GM06990 (cell line): ENCODE measurements at regions not wholly inside any gene's neighbourhood (a gene's known extent, or its start where the extent isn't known, plus 50 kb on each side); places are given as distances from the start of the nearest gene placed in this dataset.
"Not testable (repeated sequence)": the region's sequence is repeated elsewhere in the genome, so short reads cannot be mapped to it uniquely, and the experiment has no call there.

Experiments
- DNase-seq: peaks from one replicate; pipeline ENCODE4 v3.0.0-alpha.2; 2011; ENCODE audit not compliant: insufficient read length; ENCODE audit errors: extremely low read depth
- H3K27me3 ChIP-seq: replicated peaks from 2 replicates; pipeline ENCODE4 v1.6.0; 2011; ENCODE audit warnings: low read length; ENCODE audit not compliant: control insufficient read depth, insufficient read depth
- H3K36me3 ChIP-seq: 2 replicates; pipeline ENCODE4 v1.5.1; 2011; ENCODE audit warnings: low read length; ENCODE audit not compliant: control insufficient read depth, insufficient read depth
- H3K4me3 ChIP-seq: replicated peaks from 2 replicates; pipeline ENCODE4 v1.5.1; 2011; ENCODE audit warnings: low read depth, mild to moderate bottlenecking, control low read depth, low read length
- TF ChIP-seq, protein P1 (sequence below): IDR thresholded peaks from 2 replicates; pipeline ENCODE4 v1.5.1; 2011; ENCODE audit warnings: low read length, control low read depth, mild to moderate bottlenecking, inconsistent platforms; ENCODE audit not compliant: insufficient read depth, poor library complexity, severe bottlenecking

DNA sequence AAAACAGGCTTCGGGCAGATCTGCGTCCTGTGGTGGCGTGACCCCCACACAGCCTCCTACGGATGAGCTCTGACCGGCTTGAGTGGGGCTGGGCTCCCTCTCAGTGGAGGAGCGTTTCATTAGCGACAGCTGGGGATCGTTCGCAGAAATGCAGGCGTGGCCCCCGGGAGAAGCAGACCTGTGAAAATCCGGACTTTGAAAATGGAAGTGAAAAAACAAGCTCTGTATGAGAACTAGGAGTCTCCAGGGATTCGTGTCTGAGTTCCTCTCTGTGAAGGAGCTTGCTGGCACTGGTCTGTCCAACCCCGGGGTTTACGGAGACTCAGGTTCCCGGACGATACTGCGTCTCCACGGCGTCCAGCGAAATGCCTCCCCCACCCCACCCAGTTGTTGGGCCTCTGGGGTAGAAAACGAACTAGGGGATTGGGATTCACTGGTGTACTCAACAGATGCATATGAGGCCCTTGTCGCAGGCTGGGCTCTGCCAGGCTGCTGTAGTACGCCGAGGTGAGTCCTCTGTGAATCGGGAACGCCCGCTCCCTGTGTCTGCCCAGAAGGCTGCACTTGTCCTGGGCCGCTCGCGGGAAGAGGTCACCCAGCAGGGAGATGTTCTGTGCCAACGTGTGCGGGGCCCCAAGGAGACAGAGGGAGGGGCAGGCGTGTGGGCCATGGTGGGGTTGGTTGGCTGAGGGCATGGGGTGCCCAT is 119.7 kb upstream of the ZNF469 start:
- not testable (repeated sequence) for H3K27me3 ChIP-seq, H3K4me3 ChIP-seq, DNase-seq, H3K36me3 ChIP-seq

DNA sequence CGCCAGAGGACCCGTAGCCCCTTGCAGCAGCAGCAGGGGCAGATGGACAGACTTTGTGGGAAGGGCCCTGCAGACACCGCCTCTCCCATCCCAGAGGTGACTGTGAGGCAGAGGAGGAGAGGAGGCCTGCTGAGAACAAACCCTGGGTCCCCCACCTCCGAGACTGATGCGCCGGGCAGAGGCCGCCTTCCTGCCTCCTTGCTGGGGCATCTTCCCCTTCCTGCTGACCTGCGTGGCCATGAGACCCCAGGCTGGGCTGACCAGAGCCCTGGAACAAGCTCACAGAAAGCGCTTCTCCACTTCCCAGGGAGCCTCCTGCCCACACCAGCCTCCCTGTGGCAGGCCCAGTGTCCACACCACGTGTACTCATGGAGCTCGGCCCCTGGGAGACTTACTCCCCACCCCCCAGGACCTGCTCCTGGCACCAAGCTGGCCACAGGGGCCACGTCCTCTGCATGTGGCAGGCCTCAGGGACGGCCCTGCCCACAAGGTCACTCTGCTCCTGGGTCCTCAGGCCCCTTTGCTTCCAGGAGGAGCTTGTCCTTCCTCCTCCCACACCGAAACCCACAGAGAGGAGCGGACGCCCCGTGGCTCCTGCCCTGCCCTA is 119.0 kb upstream of the ZNF469 start:
- H3K4me3 ChIP-seq, H3K36me3 ChIP-seq, DNase-seq, H3K27me3 ChIP-seq: not testable (repeated sequence)

DNA sequence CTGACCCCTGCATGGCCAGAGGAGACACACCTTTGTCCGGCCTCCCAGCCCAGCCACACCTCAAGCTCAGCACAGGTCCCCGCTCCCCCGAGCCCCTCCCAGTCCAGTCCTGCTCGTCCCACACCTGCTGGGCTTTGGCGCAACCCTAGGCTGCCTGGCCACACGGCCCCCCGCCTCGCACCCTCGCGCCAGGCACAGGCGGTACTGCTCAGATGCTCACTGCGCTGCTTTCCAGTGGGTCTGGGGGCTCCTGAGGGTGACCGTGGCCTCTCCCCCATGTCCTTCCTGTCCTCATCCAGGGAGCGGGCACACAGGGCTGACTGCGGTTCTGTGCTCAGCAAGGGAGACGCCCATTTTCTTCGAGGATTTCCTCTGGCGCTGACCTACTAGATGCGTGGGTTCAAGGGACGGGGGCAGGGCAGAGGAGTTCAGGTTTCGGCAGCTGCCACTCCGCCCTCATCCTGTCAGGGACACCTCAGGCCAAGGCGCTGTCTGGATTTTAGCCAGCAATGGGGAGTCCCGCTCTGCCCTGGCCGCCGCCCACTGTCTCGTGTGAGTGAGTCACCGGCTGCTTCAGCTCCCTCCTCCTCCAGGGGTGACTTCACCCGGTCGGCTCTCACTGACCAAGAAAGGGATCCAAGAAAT is 118.0 kb upstream of the ZNF469 start:
- Histone ChIP-seq H3K27me3 (no peaks in the 10 kb centered on the region), H3K36me3 (no peaks in the 10 kb centered on the region), H3K4me3 (no peak overlapping the region)
- TF ChIP-seq, protein P1, sequence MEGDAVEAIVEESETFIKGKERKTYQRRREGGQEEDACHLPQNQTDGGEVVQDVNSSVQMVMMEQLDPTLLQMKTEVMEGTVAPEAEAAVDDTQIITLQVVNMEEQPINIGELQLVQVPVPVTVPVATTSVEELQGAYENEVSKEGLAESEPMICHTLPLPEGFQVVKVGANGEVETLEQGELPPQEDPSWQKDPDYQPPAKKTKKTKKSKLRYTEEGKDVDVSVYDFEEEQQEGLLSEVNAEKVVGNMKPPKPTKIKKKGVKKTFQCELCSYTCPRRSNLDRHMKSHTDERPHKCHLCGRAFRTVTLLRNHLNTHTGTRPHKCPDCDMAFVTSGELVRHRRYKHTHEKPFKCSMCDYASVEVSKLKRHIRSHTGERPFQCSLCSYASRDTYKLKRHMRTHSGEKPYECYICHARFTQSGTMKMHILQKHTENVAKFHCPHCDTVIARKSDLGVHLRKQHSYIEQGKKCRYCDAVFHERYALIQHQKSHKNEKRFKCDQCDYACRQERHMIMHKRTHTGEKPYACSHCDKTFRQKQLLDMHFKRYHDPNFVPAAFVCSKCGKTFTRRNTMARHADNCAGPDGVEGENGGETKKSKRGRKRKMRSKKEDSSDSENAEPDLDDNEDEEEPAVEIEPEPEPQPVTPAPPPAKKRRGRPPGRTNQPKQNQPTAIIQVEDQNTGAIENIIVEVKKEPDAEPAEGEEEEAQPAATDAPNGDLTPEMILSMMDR = no peak
- peak; percentile 35 for DNase-seq

DNA sequence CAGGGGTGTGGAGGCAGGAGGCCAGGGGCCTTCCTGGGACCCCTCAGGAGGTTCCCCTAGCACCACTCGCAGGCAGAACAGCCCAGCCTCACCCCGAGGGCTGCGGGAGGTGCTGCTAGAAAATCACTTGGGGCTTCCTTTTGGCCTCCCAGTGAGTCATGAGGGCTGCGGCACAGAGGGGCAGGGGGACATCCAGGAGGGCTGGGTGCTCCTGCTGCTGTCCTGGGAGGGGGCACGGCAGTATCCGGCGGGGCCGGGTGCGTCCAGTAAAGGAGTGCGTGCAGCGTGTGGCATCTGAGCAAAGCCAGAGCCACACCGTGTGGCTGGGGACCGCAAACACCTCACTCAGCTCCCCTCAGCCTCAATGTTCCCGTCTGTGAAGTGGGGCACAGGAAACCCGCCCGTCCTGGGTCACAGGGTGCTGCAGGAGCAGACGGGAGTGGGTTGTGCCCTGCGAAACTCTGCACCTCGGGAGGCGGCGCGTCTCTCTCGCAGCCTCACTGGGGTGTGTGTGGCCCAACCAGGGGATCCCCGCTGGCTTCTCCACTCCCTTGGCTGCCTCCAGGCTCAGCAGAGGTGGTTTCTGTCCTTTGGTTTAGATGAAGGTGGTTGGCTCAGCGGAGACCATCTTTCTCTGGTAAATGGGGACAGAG is 117.3 kb upstream of the ZNF469 start:
- DNase-seq = peak; percentile 20
- H3K36me3 ChIP-seq, H3K4me3 ChIP-seq, H3K27me3 ChIP-seq: not testable (repeated sequence)

DNA sequence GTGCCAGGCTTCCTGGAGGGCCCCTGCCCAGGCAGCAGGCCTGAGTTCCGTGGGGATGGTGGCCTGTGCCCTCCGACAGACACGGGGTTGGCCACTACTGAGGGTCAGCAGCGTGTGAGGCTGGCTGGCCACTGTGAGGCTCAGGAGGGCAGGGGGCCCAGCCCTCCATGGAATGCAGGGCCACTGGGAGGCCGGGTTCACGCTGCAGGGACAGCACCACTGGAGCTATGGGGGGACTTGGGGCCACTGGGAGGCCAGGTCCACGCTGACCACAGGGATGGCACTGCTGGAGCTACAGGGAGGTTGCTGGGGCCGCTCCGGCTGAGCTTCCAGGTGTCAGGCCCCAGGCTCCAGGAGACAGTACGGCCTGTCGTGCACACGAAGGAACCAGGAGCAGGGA is 116.7 kb upstream of the ZNF469 start:
- not testable (repeated sequence) for DNase-seq, H3K36me3 ChIP-seq, H3K27me3 ChIP-seq, H3K4me3 ChIP-seq

DNA sequence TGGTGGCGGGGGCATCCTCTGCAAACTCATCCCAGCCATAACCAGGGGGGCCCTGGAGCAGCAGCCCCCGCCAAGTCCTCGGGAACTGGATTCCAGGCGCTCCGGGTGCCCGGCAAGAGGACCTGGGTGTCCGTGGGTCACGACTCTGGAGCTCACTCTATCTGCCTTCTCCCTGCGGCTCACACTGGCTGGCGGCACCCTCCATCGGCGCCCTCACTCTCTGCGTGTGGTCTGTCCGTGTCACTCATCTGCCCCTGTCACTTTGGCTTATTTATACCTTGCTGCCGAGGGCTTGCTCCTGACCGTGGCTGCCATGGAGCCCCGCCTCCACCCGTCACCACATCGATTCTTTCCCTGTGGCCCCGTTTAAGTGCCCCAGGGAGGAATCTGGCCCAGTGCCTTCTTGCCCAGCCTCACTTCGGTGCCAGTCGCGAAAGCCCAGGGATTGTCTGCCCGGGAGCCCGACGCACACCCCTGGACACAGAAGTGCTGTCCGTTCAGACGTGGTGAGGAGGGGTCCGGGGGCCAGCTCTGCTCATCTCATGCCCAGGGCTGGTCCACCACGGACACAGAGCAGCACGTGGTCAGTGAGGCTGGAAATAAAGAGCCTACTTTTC is 115.7 kb upstream of the ZNF469 start:
- DNase-seq, H3K36me3 ChIP-seq, H3K4me3 ChIP-seq, H3K27me3 ChIP-seq: not testable (repeated sequence)

DNA sequence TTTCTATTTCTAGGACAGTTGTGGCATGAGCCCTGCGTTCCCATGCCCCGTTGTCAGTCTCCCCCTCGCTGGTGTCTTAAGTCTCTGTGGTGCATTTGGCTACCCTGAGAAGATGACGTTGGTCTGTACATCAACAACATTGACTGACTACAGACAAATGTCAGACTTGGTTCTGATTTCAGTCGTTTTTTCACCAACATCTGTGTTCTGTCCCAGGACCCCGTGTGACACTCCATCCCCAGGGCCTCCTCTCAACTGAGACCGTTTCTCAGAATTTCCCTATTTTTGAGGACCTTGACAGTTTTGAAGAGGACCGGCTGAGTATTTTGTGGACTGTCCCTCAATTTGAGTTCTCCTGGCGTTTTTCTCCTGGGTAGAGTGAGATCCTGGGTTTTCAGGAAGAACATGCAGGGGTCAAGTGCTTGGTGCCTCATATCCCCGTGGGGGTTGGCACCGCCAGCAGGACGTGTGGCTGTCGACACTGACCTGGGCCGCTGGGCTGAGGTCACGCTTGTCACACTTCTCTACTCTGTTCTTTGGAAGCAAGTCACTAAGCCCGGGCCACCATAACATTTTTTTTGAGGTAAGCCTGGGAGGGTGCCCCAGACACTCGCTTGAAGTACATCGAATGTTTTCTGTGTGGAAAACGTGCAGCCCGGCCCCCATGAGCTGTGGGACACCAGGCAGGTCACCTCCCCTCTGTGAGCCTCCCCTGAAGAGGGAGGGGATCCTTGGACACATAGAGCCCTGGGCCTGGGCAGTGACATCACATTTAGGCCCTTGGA is 114.4 kb upstream of the ZNF469 start:
- not testable (repeated sequence) for DNase-seq, H3K27me3 ChIP-seq, H3K4me3 ChIP-seq, H3K36me3 ChIP-seq

DNA sequence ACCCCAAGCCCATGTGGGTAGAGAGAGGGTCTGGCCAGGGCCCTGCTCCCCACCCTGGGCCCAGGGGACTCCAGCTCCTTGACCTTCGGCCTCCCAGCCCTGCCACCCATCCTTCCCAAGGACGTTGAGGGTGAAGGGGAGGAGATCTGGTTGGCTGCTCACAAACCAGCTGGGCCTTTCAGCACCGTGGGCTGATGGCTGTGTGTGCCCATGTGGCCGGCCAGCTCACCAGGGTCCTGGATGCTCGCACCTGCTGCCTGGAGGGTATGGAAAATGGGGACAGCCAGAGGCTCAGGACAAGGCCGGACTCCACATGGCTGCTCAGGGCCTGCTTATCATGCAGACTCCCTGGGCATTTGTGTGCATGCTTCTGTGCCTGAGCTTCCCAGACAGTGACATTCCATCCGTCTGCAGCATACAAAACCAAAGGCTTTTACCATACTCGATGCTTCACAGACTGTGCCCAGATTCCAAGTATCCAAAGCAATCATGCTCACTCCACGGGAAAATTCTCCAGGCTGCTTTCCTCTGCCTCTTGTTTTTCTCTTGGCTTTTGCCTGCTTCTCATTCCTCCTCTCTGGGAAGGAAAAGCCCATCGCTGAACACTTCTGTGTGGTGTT is 112.5 kb upstream of the ZNF469 start:
- not testable (repeated sequence) for DNase-seq, H3K36me3 ChIP-seq, H3K4me3 ChIP-seq, H3K27me3 ChIP-seq

DNA sequence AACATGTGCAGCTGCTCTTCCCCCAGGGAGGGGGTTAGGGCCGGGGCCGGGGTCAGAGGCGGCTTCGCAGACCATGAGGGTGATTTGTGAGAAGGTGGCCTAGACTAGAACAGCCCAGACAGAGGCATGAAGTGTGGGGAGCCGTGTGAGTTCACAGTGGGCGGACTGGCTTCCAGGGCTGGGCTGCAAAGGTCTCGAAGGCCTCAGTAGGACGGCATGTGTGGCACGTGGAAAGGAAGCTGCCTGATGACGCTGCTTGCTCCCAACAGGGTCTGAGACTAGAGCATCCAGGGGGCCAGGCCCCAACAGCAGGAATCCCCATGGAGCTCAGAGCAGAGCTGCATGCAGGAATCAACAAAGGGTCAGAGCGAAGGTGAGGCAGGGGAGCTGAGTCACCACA is 111.5 kb upstream of the ZNF469 start:
- not testable (repeated sequence) for DNase-seq, H3K36me3 ChIP-seq, H3K27me3 ChIP-seq, H3K4me3 ChIP-seq

DNA sequence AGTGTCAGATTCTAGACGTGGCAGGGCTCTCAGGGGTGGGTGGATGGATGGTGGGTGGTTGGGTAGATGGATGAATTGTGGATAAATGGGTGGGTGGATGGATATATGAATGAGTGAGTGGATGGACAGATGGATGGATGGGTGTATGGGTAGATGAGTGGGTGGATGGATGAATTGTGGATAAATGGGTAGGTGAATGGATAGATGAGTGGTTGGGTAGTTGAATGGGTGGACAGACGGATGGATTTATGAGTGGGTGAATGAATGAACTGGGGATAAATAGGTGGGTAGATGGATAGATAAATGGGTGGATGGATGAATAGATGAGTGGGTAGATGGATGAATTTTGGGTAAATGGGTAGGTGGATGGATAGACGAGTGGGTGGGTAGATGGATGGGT is 111.0 kb upstream of the ZNF469 start:
- H3K27me3 ChIP-seq, H3K4me3 ChIP-seq, DNase-seq, H3K36me3 ChIP-seq: not testable (repeated sequence)

DNA sequence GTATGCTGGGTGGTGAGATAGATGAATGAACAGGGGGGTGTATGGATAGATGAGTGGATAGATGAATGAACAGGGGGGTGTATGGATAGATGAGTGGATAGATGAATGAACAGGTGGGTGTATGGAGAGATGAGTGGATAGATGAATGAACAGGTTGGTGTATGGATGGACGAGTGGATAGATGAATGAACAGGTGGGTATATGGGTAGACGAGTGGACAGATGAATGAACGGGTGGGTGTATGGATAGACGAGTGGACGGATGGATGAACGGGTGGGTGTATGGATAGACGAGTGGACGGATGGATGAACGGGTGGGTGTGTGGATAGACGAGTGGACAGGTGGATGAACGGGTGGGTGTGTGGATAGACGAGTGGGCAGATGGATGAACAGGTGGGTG is 110.3 kb upstream of the ZNF469 start:
- not testable (repeated sequence) for H3K4me3 ChIP-seq, H3K36me3 ChIP-seq, DNase-seq, H3K27me3 ChIP-seq
